ENCODE measurements at regions not wholly inside any gene's neighbourhood (a gene's known extent, or its start where the extent isn't known, plus 50 kb on each side); places are given as distances from the start of the nearest gene placed in this dataset.

DNA sequence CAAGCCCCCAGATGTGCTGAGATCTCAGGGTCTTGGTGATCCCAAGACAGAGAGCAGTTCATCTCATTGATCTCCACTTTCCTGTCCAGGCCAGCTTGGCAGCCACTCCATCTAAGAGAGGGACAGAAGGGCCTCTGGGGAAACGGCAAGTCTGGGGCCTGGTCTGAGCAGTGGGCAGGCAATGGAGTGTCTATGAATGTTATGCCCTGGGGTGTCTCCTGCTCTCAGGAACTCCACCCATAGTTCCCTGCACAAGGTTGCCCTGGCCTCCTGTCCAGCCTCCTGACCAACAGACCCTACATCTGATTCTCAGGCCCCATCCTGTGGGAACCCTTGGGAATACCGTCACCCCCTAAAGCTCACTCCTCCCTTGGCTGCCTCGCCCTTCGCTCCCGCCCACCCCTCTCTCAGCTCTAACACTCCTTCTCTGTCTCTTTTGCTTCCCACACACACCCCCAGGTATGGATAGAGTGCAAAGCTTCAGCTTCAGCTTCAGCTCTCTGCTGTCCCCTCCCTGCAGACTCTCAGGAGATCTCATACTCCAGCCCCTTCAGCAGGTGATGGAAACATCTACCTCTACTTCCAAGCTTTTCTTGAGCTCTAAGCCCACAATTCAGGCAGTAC is 83.0 kb downstream of the HIF1AN start:
- H3K4me3 ChIP-seq (replicated peaks in 1 of 2; ENCODE audit: low read depth in 2 of 2, low read length in 2 of 2), result no peak overlapping the region
- DNase-seq (ENCODE audit: low read depth in 2 of 2), result no peak
- TF ChIP-seq, protein P1, sequence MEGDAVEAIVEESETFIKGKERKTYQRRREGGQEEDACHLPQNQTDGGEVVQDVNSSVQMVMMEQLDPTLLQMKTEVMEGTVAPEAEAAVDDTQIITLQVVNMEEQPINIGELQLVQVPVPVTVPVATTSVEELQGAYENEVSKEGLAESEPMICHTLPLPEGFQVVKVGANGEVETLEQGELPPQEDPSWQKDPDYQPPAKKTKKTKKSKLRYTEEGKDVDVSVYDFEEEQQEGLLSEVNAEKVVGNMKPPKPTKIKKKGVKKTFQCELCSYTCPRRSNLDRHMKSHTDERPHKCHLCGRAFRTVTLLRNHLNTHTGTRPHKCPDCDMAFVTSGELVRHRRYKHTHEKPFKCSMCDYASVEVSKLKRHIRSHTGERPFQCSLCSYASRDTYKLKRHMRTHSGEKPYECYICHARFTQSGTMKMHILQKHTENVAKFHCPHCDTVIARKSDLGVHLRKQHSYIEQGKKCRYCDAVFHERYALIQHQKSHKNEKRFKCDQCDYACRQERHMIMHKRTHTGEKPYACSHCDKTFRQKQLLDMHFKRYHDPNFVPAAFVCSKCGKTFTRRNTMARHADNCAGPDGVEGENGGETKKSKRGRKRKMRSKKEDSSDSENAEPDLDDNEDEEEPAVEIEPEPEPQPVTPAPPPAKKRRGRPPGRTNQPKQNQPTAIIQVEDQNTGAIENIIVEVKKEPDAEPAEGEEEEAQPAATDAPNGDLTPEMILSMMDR (IDR thresholded peaks at IDR 0.05; ENCODE audit: low read depth, low read length), result no peak

DNA sequence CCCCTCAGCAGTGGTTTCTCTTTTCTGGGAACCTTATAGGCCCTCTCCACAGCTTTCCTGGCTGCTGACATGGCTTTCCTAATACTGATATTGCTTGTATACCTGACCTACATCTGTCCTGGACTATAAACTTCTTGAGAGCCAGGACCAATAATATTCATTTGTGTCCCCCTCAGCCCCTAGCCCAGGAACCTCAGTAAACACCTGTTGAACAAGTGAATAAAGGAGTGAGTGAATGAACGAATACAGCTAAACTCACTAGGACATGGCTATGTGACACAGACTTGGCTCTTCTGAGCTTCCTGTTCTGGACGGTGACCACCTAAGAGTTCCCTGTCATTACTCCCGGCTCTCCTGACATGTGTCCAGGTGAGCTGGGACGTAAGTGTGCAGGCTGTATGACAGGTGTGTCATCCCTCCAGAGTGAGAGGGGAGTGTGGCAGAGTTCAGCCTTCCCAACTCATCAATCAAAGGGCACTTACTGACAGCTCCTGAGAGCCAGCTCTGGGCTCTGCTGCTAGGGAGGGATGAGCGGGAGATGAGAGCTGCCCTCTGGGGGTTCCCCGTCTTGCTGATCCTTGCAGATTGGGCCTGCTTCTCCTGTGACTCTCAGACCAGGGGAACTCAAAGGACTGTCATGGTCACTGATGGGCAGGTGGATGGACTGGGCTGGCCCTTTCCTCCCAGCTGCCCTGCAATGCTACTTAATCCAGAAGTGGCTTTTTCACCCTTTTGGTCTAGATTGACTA is 84.5 kb downstream of the HIF1AN start:
- TF ChIP-seq, protein P1 (IDR thresholded peaks at IDR 0.05; ENCODE audit: low read depth, low read length), result no peak
- DNase-seq (ENCODE audit: low read depth in 2 of 2), result no peak
- H3K4me3 ChIP-seq (replicated peaks in 1 of 2; ENCODE audit: low read depth in 2 of 2, low read length in 2 of 2), result no peak overlapping the region

DNA sequence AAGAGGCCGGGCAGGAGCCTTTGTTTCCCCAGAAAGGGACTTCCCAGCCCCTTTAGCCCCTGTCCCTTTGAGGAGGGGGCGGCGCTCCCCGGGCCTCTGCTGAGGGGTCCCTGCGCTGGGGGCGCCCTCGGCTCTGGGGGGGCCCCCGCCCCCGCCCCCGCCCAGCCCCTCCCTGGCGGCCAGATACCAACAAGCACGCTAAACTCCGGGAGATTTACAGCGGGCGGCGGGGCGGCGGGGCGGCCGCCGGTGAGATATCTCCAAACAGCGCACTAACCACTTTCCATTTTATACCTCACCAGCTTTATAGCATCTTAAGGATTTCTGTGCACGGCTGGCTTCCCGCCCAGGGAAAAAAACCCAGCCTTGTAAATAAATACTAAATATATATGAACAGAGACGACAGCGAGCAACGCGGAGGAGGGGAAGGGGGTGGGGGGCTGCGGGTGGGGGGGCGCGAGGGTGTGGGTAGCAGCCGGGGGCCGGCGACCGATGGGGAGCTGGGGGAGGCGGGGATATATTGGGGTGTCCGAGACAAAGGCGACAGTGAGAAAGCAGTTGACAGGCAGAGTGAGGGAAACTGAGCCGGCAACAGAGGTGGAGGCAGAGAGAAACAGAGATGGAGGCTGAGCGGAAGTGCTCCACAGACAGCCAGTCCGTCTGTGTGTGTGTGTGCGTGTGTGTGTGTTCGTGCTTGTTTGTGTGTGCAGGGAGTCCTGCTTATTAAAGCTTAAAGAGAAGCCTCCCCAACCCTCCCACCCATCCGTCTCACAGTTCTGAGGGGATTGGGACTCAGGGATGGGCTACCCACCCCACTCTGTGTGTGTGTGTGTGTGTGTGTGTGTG is 85.8 kb downstream of the HIF1AN start:
- peak; percentile 6 to 29 for DNase-seq (ENCODE audit: low read depth in 2 of 2)
- TF ChIP-seq, protein P1 (IDR thresholded peaks at IDR 0.05; ENCODE audit: low read depth, low read length), result no peak

DNA sequence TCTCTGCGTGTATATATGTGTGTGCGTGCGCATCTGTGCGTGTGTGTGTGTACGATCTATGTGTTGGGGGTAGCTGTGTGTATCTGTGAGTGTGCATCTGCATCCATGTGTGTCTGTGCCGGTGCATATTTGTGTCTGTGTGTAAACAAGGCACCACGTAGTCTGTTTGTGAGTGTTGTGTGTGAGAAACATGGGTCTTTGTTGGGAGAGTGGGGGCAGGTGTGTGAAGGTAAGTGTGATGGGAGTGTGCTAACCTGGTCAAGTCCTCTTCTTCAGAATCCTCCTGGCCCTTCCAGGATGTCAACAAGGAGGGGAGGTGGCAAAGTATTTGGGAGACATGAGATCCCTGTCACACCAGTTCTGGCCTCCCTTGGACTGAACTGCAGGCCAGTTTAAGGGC is 87.2 kb downstream of the HIF1AN start:
- no peak for DNase-seq (ENCODE audit: low read depth in 2 of 2)
- no peak overlapping the region for H3K4me3 ChIP-seq (replicated peaks in 1 of 2; ENCODE audit: low read depth in 2 of 2, low read length in 2 of 2)
- TF ChIP-seq, protein P1 (IDR thresholded peaks at IDR 0.05; ENCODE audit: low read depth, low read length), result no peak

More for the DNA sequence above, 85.8 kb downstream of the HIF1AN start:
- no peak overlapping the region for H3K4me3 ChIP-seq (replicated peaks in 1 of 2; ENCODE audit: low read depth in 2 of 2, low read length in 2 of 2)

DNA sequence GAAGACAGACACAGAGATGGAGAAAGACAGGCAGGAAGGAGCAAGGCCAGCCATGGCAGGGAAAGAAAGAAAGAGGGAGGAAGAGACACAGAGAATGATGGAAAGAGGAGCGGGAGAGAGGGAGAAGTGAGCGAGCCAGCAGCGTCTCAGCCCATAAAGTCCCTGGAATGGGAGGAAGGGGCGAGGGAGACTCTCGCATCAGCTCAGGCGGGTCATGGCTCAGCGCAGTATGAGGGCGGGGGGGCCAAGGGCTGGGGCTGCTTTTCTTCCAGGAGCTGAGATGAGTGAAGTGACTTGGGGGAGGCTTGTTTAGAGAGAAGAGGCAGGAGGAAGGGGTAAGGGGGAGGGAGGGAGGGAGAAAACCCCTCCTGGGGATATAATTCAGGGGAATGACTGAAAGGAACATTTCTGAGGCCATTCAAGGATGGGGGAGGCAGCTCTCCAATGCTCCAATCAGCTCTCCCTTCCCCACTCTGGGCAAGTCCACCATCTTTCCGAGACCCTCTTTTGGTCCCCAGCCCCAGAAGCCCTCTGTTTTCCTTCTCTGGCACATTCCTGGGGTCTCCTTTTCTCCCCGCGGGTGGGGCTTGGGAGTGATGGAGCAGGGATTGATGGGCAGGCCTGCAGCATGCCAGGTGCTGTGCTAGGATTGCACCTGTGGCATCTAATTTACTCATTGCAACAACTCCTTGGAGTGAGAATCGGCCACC is 87.9 kb downstream of the HIF1AN start:
- no peak overlapping the region for H3K4me3 ChIP-seq (replicated peaks in 1 of 2; ENCODE audit: low read depth in 2 of 2, low read length in 2 of 2)
- DNase-seq (ENCODE audit: low read depth in 2 of 2), result no peak
- TF ChIP-seq, protein P1 (IDR thresholded peaks at IDR 0.05; ENCODE audit: low read depth, low read length), result no peak

DNA sequence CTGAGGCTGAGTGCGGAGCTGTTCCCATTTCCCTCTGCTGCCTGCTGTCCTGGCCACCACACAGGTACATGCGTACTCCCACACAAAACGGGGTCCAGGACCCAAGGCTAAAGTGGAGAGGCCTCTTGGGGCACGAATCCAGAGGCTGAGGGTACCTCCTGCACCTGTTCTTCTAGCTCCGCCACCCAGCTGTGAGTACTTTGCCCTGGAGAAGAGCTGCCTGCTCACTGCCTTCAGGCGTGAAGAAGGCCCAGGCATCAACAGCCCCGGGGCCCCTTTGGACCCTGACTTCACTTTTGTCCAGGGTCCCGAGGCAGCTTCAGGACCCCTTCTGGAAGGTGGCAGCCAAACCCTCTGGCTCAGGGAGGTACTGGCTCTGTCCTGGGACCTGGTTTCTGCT is 88.6 kb downstream of the HIF1AN start:
- no peak for DNase-seq (ENCODE audit: low read depth in 2 of 2)
- TF ChIP-seq, protein P1 (IDR thresholded peaks at IDR 0.05; ENCODE audit: low read depth, low read length), result no peak
- H3K4me3 ChIP-seq (replicated peaks in 1 of 2; ENCODE audit: low read depth in 2 of 2, low read length in 2 of 2), result no peak overlapping the region

Data from cardiac fibroblast (primary cell).